ENCODE measurements at regions not wholly inside any gene's neighbourhood (a gene's known extent, or its start where the extent isn't known, plus 50 kb on each side); places are given as distances from the start of the nearest gene placed in this dataset.
"Not testable (repeated sequence)": the region's sequence is repeated elsewhere in the genome, so short reads cannot be mapped to it uniquely, and the experiment has no call there.

DNA sequence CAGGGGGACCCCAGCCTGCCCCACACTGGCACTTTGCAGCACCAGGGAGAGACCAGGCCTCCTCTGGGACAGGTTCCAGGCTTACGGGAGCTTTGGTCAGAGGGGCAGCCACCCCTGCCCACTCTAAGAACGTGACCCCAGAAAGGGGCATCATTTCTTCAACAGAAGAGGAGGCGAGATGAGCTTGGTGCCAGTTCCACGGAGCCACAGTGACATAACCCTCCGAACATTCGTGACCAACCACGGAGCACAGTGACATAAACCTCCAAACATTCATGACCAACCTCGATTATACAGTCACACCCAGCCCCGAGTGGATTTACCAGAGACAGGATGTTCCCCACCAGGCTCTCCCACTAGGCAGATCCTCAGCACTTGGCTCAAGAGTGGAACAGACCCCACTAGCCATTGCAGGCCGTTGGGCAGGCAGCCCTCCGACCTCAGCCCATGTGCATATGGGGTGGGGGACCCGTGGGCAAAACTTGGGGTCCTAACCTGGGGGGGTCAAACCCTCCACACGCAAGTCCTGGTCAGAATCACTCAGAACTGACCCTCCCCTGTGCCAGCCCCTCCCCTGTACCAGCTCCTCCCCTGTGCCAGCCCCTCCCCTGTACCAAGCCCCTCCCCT, 112.9 kb downstream of the METRNL start:
- no peak for DNase-seq

GRCh38 chr17:83192789-83193335, 113.5 kb downstream of the METRNL start:
- DNase-seq: not testable (repeated sequence)

DNA sequence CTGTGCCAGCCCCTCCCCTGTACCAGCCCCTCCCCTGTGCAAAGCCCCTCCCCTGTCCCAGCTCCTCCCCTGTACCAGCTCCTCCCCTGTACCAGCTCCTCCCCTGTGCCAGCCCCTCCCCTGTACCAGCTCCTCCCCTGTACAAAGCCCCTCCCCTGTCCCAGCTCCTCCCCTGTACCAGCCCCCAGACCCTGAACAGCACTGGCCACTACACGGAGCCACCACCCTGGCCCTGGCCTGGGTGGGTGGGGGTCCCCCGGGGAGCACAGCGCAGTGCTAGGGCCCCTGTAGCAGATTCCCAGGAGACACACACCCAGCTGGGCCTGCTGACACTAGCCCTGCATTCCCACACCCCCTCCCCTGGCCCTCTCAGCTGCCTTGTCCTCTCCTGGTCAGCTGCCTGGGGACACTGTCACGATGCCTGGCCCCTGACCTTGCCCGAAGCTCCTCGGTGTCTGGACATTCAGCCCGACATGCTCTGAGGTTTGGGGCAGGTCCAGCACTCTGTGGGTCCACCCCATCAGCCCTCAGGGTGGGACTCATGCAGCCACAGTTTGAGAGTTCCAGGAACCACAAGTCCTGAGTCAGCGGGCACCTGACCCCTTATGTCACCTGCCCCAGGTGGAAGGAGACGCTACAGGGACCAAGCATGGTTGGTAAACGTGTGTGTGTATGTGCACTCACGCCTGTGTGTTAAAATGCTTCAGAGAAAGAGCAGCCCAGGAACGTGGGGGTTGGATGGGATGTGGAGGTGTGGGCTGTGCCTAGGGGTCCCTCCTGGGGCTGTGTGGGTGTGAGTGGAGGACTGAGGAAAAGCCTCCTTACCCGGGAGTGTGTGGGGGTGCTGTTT, 114.2 kb downstream of the METRNL start:
- no peak for DNase-seq

DNA sequence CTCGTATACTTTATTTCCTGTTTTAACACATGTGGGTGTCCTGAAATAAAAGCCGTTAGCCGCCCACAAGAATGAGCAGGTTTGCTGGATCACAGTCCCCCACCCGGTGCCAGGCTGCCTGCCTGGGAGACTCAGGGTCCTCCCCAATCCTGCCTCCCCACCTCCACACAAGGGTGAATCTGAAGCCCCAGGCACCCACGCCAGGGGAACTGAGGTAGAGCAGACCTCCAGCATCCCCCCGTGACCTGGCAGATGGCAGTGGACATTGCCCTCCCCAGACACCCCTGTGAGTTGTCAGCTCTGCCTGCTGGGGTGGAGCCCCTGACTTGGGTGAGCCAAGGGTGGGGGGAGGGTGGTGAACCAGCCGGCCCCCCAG, 114.8 kb downstream of the METRNL start:
- no peak for DNase-seq

GRCh38 chr17:83194761-83195329, 115.4 kb downstream of the METRNL start:
- DNase-seq: no peak

- no peak for DNase-seq
These were observed 116.1 kb downstream of the METRNL start for GRCh38 chr17:83195330-83196023.

DNA sequence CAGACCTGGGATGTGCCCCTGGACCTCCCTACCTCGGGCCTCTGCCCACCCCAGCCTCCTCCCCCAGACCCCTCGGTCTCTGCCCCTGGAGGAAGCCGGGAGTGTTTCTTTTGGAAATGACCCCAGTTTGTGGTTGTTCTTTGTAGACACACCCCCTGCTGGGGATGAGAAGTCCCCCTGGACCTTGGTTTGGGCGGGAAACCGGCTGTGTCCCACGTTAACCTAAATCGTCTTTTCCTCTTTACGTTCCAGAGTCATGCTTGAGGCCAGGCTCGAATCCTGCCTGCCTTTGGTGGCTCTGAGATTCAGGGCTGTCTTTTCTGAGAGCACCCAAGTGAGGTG, 116.6 kb downstream of the METRNL start:
- DNase-seq: no peak

- no peak for DNase-seq
These were observed 117.0 kb downstream of the METRNL start for GRCh38 chr17:83196366-83196765.

- no peak for DNase-seq
These were observed 117.8 kb downstream of the METRNL start for GRCh38 chr17:83196973-83197880.

- DNase-seq: no peak
These were observed 119.2 kb downstream of the METRNL start for GRCh38 chr17:83198366-83199341.

- DNase-seq: peak; percentile 66
These were observed 120.2 kb downstream of the METRNL start for GRCh38 chr17:83199500-83200201.

DNA sequence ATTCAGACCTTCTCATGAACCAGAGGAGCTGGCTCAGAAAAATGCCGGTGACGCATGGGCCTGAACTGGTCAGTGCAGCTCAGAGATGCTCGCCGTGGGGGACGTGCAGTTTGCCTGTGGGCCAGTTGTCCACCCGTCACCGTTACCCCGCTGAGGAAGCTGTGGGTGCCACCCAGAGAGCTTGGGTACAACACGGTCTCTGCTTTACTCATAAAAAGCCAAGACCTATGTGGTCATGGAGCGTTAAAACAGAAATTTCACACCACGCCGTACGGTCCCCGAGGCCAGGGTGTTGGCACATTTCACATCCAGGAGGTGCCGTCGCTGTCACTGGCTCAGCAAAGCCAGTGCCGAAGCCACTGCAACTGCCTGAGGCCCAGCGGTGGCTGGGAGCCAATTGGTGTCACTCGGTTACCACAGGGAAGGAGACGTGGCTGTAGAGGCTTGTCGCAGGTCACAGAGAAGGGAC, 120.9 kb downstream of the METRNL start:
- peak; percentile 80 for DNase-seq

DNA sequence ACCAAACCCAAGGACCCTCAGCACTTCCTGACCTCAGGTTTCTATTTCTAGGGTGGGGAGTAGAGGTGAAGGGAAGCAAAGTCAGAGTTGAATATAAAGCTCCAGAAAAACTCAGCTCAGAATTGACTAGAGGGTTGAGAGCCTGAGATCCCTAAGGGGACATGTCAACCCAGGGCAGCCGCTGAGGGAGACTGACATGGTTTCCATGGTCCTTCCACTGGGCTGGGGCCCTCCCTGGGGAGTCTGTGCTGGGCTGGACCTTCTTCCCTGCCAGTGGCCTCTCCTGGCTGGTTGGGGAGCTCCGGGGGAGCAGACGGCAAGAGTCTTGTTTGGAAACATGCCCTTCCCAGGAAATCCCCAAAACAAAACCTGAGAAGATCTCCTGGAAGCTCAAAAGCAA, 121.3 kb downstream of the METRNL start:
- DNase-seq: no peak

DNA sequence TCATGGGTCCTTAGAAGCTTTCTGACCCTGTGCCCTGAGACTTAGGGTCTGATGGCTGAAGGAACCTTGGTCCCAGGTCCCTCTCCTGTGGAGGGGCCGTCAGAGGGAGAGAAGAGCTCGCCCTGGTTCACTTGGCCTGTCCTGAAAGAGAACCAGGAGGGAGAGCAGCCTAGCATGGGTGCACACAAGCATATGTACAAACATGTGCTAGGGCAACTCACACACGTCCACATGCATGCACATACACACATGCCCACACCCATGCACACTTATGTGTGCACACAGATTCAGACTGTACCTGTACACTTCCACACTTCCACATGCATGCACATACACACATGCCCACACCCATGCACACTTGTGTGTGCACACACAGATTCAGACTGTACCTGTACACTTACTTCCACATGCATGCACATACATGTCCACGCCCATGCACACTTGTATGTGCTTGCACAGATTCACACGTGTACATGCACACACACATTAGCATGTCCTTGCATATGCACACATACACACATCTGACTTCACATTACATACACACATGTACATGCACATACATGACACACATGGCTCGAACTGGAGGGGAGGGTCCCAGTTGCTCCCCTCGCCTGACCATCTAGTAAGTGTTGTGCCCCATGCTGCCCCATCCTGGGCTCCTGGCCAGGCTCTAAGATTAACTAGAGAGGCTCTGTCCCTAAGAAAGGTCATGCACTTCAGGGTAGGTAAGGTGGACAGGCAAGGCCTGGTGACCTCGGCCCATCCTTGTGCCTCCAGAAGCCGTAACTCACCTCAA, 122.0 kb downstream of the METRNL start:
- no peak for DNase-seq

GRCh38 chr17:83202002-83203000, 122.9 kb downstream of the METRNL start:
- DNase-seq: no peak

DNA sequence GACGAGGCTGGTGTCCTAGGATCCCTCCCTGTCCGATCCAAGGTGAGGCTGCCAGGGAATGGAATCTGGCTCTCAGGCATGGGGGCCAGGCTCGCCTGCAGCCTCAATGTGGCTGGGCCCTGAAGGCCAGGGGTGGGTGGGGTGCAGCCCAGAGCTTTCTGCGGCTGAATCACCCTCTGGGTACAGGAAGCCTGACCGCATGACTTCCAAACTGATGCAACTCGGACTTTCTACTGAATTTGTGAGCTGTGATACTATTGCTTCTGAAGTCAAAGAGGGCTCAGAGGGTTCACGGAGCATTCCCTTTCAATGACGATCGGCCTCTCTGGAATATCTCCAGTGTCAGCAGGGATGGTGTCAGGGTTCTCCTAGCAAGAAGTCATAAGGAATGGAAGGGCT, 123.7 kb downstream of the METRNL start:
- DNase-seq: peak; percentile 41

- no peak for DNase-seq
These were observed 124.2 kb downstream of the METRNL start for GRCh38 chr17:83203472-83204221.

Data from hematopoietic multipotent progenitor cell treated with erythropoietin and hydrocortisone succinate and interleukin-3 and kit ligand, for 6 days (in vitro differentiated cells).